HG03558 (cell line): ENCODE measurements at regions not wholly inside any gene's neighbourhood (a gene's known extent, or its start where the extent isn't known, plus 50 kb on each side); places are given as distances from the start of the nearest gene placed in this dataset.

Experiments
- ATAC-seq: cut with Tn5 transposase; IDR thresholded peaks from one replicate; pipeline ENCODE4 v1.9.1; 2021; ENCODE audit warnings: moderate number of reproducible peaks; ENCODE audit not compliant: unreplicated experiment; ENCODE audit errors: extremely low read depth

DNA sequence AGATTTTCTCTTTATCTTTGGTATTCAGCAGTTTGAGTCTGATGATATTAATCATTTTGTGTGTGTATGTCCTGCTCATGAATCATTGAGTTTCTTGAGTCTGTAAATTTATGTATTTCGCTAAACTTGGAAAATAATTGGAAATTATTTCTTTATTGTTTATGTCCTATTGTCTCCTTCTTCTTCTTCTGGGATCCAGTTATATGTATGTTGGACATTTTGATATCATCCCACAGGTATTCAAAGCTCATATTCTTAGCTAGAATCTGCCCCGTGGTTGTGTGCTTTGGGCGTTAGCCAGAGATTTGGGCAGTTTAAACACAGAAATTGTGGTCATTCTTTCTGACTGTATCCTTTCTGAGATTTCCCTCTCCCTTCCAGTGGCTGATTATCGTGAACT lies 243.0 kb upstream of the SPRED2 start:
- ATAC-seq = no peak

DNA sequence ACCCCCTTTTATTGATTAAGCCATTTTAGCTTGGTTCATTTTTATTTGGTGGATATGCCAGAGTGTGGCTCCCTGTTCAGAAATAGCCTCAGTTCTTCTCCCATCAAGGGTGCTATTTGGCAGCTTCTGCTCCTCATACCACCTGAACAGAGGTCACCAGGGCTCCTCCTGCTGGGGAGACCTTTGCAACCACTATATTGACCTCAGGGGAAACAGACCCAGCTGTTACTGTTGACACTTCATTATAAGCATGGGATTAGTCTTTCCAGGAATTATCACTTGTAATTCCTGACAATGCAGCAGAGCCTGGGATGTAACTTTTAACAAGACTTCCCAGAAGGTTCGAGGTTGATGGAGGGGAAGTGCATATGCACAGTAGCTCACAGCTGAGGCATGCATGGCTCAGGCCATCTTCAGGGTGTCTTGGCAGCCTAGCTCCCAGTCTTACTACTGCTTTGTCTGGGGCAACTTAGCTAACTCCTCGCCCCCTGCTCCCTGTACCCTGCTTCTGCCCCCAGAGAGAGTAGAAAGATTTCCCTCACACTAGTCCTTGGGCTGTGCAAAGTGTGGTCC lies 239.4 kb upstream of the SPRED2 start:
- ATAC-seq = no peak

DNA sequence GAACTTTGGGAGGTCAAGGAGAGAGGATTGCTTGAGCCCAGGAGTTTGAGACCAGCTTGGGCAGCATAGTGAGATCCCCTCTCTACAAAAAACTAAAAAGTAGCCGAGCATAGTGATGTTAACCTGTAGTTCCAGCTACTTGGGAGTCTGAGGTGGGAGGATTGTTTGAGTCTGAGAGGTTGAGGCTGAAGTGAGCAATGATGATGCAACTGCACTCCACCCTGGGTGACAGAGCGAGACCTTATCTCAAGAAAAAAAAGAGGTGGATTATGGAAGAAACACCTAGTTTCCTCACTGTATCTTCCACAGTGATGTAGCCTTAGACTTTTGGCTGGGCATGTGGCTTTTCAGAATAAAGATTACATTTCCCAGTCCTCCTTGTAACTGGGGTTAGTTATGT lies 237.2 kb upstream of the SPRED2 start:
- ATAC-seq = no peak

DNA sequence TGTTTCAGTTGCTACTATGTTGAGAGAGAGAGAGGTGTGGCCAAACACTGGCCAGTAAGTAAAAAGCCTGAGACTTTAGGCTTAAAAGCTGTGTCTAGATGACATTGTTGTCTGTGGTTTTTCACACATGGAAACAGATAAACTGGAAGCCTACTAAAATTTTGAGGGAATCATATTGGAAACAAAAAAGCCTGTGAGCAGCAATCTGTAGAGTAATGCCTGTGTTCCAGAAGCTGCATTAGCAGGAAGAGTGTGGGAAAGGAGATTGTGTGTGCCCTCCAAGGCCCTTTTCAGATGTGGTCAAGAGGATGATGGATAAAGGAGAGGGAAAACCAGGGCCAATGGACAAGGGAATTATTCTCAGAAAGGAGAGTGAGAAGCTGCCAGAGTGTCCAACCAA lies 236.3 kb upstream of the SPRED2 start:
- no peak for ATAC-seq

DNA sequence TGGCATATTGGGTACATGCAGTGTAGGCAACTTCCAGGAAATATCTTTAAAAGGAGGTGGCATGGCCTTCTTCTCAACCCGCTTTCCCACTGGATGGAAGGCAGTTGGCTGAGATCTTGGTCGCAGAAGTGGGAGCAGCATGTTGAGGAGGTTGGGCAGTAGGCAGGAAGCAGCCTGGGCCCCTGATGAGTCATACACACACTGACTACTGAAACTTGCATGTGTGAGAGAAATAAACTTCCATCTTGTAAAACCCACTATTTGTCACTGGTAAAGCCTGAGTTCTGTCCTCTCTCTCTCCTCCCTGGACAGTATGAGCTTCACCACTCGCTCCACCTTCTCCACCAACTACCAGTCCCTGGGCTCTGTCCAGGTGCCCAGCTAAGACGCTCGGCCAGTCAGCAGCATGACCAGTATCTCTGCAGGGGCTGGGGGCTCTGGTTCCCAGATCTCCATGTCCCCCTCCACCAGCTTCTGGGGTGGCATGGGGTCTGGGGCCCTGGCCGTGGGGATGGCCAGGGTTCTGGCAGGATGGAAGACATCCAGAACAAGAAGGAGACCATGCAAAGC lies 233.8 kb upstream of the SPRED2 start:
- peak; percentile 99 for ATAC-seq

DNA sequence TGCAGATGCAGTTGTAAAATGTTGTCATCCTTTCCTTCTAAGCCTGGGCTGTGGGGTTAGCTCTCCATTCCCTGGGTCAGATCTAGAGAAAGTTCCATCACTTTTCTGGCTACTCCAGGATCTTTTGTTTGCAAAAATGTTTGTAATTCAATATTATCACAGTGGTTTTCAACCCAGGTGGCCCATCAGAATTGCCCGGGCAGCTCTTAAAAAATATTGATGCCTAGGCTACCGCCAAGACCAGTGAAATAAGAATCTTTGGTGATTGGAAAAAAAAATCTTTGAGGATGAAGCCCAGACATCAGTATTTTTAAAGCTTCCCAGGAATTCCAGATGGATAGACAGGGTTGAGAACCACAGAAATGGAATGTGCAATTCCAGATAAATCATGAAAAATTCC lies 232.5 kb upstream of the SPRED2 start:
- ATAC-seq = no peak

DNA sequence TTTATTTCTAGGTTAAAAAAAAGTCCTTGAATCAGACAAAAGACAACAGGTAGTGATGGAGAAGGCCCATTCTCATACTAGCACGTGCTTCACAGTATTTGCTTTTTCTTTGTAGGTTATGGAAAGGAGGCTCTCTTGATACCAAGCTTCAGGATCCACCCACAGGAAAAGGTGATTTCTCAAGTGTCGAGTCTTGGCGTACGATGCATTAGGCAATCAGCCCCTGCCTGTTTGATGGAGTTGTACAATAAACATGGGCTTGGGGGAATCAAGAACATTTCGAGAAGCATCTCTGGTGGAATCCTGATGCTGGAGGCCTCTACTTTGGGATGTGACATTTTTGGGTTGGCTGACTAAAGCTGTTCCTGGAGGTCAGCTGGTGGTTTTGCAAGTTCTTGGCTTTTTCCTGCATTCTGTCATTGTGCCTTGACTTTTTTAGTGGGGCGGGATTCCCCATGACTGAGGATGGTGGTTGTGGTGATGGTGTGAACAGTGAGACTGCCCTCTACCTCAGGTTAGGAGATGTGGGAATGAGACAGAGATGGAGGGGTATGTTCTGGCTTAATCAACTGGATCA lies 231.5 kb upstream of the SPRED2 start:
- no peak for ATAC-seq

DNA sequence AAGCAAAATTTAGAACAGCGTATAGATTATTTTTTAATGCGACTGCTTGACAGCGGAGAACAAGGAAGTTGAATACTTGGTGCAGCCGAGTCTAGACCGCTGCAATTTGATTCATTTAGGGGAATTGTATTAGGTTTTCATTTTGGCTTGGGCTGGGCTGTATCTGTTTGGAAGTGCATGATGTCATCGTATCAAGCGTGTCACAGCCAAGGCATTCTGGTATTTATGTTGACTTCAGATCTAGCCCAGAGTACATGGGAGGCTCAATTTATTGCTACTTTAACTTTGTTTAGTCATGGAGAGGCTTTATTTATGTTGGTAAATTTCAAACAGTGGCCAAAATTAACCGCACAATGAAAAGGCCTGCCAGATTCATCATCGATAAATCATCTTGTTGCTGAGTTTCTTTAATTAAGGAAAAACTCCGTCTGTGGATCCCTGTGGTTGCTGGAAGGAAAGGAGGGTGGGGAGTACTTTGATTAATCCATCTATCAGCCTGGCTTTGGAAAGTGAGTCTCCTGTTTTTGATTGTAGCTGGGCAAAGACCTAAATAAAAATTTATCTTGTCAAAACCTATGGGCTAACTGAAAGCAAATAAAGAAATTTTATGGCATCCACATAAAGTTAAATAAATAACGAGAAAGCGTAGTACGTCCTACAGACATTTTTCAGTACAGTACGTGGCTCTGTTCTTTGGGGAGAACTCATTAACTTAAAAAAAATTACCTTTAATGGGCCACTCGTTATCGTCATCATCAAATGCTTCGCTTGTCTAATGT lies 230.4 kb upstream of the SPRED2 start:
- ATAC-seq = no peak

DNA sequence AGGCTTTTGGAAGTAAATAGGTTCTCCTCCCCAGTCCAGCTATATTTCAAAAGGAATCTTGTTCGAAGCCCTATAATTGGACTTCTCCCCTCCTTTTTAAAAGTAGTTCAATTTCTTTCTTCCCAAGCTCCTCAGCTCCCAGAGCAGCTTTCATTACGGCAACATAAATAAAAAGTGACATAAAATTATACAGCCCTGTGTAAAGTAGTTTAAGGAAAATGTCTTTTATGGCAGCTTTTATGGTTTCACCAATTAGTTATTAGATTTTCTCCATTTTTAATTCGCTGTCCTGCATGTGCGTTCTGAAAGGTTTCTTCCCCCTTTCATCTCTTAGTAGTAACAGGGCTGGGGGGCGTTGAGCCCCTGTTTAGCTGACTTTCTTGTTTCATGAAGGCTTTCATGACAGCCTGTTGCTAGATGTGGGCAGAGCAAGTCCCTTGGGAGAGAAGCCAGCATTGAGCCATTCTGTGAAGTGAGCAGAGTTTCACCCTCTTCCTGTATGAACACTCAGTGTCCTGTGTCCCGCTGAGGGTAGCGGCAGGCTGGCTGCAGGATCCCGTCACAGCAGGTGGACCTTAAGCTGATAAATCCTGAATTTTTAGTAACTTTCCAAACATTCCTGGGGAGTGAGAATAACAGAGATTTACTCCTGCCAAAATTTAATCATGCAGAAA lies 229.7 kb upstream of the SPRED2 start:
- no peak for ATAC-seq

DNA sequence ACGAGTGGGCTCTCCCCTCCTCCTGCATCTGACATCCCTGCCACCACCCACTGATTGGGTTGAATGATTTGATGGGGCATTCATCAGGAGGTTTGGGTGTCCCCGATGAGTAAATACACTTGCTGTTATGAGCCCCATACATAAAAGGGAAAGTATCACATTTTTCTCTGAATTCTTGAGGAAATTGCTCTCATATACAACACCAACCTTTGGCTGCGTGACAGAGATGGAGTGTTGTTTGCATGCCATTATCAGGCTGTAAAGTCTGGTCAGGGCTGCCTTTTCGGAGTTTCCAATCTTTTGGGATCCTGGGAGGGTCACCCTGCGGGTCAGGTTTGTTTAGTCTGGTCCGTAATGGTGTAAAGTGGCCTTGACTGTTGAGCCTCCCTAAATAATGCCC lies 227.9 kb upstream of the SPRED2 start:
- ATAC-seq = no peak

DNA sequence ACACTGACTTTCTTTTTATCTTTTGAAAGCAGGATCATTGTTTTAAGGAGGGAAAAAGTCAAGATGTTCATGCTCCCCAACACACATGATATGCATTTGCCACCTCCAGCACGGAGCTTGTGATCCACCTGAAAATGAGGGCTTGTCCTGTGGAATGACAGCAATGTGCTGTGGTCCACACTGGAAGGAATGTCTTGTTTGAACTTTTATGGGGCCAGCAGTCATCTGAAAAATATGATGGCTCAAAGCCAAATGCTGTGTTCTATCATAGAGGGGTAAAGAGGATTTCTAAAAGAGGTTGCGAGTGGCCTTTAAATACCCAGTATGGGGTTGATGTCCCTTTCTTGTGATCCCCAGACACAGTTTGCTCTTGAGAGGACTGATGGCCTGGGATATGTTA lies 226.5 kb upstream of the SPRED2 start:
- no peak for ATAC-seq

DNA sequence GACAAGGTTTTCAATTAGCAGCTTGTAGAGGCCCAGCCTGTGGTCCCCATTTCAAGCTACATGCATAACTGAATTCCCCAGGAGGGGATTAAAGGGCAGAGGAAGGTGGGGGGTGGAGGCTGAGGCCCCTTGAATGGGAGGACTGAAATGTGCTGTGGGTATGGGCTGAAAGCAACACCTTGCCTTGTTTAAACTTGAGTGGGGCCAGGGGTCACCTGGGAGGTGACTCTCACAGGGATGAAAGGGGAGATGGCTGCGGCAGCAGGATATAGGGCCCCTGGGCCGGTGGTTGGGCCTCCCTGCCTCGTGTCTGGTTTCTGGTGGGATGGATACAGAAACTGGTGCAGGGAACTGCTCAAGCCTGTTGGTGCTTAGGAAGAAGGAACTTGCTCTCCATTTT lies 225.9 kb upstream of the SPRED2 start:
- ATAC-seq = no peak

DNA sequence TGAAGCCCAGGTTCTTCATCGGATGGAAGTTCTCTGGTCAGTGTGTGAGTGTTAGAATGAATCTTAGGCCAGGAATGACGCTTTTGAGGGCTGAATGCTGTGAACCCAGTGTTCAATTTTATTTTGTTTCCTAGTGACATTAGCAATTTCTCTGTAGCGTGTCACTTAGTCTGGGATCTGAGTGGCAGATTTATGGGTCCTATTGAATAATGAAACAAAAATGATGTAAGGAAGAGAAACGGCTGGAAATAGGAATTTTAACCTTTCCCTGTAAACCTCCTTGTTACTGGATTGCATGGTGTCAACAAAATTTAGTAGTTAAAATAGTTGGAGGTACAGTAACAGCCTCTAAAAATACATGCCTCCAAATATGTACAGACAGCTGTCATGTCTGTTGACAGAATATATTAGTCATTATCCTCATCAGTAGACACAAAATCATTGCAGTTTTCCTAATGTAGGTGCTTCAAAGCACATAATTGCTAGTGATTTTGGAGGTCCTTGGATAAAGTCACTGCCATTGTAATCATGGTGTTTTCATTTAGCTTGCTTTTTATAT lies 223.8 kb upstream of the SPRED2 start:
- ATAC-seq = no peak

DNA sequence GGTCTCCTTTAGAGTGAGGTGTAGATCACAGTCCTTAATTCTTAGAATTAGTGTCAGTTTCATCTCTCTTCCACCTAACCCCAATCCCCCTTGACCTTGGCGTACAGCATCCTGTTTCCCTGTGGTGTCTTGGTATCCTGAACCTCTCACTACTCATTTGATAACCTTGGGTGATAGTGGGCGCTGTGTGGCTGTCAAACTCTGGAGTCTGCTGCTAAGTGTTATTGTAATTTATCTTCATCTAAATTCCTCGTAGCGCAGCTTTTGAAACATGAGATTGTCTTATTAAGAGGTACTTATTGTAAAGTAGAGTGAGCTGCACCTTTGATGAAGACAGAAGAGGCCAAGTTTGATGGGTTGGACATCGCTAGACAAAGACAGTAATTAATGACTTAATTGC lies 222.6 kb upstream of the SPRED2 start:
- no peak for ATAC-seq

DNA sequence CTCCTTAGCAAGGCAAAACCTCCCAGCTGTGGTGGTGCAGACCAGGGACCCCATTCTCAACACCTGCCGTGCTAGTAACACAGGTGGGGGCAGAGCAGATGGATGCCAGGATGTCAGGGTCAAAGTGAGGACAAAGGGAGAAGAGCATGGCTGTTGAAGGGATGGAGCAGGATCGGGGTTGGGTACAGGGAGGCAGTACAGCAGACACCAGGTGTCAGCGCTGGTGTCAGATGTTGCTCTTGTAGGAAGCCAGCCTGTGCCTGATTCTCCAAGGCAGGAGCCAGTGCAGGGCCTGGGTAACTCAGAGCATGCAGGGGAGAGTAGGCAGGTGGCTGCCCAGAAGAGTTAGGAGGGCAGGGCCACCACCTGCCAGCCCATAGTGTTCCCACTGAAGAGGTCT lies 222.1 kb upstream of the SPRED2 start:
- ATAC-seq = no peak

DNA sequence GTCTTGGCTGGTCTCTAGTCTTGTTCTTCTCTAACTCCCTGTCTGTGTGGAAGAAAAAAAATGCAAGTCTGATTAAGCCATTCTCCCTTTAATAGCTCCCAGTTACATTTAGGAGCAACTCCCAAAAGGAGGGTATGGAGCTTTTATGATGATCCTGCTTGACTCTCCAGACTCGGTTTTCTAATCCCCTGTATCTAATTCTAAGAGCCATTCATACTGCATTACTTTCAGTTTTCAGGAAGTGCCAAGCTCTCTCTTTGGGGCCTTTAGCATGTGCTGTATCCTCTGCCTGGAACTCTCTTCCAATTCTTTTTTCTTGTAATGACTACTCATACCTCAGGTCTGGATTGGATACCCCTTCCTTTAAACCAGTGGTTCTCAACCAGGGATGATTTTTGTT lies 219.7 kb upstream of the SPRED2 start:
- no peak for ATAC-seq

DNA sequence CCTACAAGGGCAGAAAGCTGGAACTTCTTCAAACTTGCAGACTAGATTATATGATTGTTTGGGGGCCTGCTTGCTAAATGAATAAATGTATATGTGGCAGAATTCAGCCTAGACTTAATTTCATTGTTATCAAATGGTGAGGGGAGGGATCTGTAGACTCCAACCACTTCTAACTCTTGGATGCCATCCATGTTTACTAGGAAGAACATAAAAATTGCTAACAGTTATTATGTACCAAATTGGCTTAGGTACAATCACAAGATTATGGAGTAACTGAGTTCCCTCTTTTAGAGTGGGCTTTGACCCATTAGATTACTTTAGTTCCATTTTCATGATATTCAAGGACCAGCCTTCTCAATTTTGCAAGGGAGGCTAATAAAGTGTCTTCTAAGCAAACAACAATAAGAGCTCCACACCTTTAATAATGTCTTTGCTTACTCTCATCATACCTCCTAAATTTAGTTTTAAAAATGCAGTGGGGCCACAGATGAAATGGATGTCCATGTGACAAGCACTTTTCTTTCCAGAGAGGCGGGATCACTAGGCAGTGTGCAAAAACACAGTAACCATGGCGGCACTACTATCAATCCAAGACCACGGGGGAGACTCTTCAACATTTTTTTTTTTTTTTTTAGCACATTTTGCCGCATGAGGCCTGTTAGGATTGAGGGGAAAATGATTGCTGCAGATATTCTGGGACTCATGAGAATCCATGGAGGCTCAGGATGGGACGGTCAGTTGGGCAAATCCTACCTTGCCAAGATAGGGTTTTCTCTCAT lies 217.6 kb upstream of the SPRED2 start:
- ATAC-seq = no peak

DNA sequence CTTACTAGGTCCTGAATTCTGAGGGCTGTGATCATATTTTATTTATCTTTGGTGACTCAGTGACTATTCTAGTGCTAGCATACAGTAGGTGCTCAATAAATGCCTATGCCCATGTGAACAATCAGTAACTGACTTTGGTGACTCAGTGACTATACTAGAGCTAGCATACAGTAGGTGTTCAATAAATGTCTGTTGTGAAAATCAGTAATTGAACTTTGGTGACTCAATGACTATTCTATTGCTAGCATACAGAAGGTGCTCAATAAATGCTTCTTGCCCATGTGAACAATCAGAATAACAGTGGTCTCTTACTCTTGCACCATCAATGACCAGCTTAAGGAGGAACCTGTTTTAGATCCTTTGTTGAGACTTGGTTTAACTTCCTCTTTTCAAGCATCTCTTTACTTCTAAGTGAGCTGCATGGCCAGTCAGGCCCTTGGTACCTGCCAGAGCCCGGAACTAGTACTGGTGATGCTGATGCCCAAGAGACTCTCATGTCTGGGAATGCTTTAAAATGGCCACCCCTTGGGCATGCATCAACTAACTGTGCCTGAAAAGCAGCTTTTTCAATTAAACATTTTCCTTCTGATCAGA lies 214.9 kb upstream of the SPRED2 start:
- ATAC-seq = no peak

DNA sequence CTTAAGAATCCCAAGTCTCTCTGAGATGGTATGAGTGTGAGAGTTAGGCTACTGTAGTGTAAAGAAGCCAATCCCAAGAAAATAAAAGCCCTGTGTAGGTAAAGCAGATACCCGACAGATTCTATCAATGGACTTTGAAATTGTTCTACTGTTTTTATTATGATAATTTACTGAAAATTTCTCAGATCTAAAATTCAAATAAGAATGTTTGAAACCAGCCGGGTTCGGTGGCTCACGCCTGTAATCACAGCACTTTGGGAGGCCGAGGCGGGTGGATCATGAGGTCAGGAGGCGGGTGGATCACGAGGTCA lies 208.3 kb upstream of the SPRED2 start:
- ATAC-seq = no peak
